HEK293T (cell line): ENCODE measurements at regions not wholly inside any gene's neighbourhood (a gene's known extent, or its start where the extent isn't known, plus 50 kb on each side); places are given as distances from the start of the nearest gene placed in this dataset.

Source experiments
- HDGF ChIP-seq: fragments of 450-650 bp; IDR thresholded peaks from 2 replicates; pipeline ENCODE4 v1.6.1; 2017; ENCODE audit warnings: antibody characterized with exemption, borderline replicate concordance
- NFRKB ChIP-seq: fragments of 450-650 bp; IDR thresholded peaks from 2 replicates; pipeline ENCODE4 v1.6.1; 2016; ENCODE audit warnings: mild to moderate bottlenecking, moderate library complexity
- SP1 ChIP-seq: fragments of 450-650 bp; IDR thresholded peaks from 2 replicates; pipeline ENCODE4 v1.6.1; 2017
- SUZ12 ChIP-seq: fragments of 450-650 bp; IDR thresholded peaks from 2 replicates; pipeline ENCODE4 v1.6.1; 2016; ENCODE audit warnings: mild to moderate bottlenecking

DNA sequence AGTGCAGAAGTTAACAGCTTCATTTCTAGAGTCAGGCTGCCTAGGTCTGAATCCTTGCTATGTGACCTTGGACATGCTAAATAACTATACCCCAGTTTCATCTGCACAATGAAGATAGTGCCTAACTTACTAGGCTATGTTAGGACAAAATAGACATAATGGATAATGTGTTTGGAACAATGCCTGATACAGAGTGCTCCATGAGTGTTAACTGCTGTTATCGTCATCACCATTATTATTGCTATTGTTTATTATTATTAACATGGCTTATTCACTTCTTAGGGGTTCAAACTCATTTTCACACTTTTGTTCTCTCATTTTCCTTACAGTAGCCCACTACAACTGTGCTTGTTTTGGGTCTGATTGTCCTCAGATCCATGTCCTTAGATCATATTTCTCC is 467.7 kb downstream of the SH2D1A start:
- TF ChIP-seq SUZ12 (no peak), SP1 (no peak), NFRKB (no peak), HDGF (no peak)
